K562 (cell line): ENCODE measurements at regions not wholly inside any gene's neighbourhood (a gene's known extent, or its start where the extent isn't known, plus 50 kb on each side); places are given as distances from the start of the nearest gene placed in this dataset.

Experiments used
- ATAC-seq: fragments of 200-7000 bp; cut with Tn5 transposase; 3 replicates; pipeline ENCODE4 v1.9.1; 2020; ENCODE audit warnings: moderate library complexity
- BruUV-seq: library from RNA; stranded (reverse); fragments of 400-500 nt; replicated peaks from 2 replicates; lab custom pipeline; 2021; lab: Mats Ljungman, UMichigan
- CTCF ChIA-PET: fragments of 300-600 bp; formaldehyde crosslinking; extraction: SDS; loops from one replicate; lab custom pipeline; 2021; ENCODE audit warnings: low intra/inter-chr PET ratio; lab: Yijun Ruan, JAX
- POLR2A ChIA-PET: fragments of 300-600, 350-650 bp; sonication (Branson Sonifier 250); formaldehyde crosslinking; extraction: SDS; loops from one replicate; lab custom pipeline; 2021; ENCODE audit warnings: antibody characterized with exemption, inconsistent platforms; lab: Yijun Ruan, JAX
- DNase-seq, 4 experiments: peaks; one replicate each; pipeline versions ENCODE4 v3.0.0 to v3.0.0-alpha.2; 2011 to 2018; ENCODE audit warnings: low spot score in 3 of 4, mixed read lengths in 3 of 4; ENCODE audit errors: extremely low read depth in 1 of 4
- FAIRE-seq: peaks from 2 replicates; lab custom pipeline; 2011; peaks lifted over from hg19 to GRCh38; lab: Jason Lieb, UNC
- H2AFZ ChIP-seq: 2 replicates; pipeline ENCODE4 v1.6.0; 2011; ENCODE audit warnings: low read depth, low read length, control low read depth, inconsistent platforms
- H3K27ac ChIP-seq: fragments of 200-600 bp; 3 replicates; pipeline ENCODE4 v1.8.0; 2011; ENCODE audit warnings: low read depth, mild to moderate bottlenecking, control low read depth, inconsistent platforms, low read length, moderate library complexity, mixed read lengths; ENCODE audit errors: extremely low read depth
- H3K27me3 ChIP-seq, 2 experiments: fragments of 300-600 bp in 1 of 2; 2 replicates in 1 of 2; 3 replicates in 1 of 2; pipeline versions ENCODE4 v1.6.0 to v1.8.0; 2011; ENCODE audit warnings: inconsistent platforms in 2 of 2, low read length in 2 of 2, mild to moderate bottlenecking in 1 of 2, mixed read lengths in 1 of 2, moderate library complexity in 1 of 2; ENCODE audit not compliant: control insufficient read depth in 2 of 2, insufficient read depth in 2 of 2
- H3K36me3 ChIP-seq: fragments of 300-600 bp; 3 replicates; pipeline ENCODE4 v1.8.0; 2011; ENCODE audit warnings: mild to moderate bottlenecking, low read length, inconsistent platforms; ENCODE audit not compliant: control insufficient read depth, insufficient read depth
- H3K4me1 ChIP-seq, 2 experiments: fragments of 200-600 bp in 1 of 2; replicated peaks in 1 of 2; 2 replicates in 1 of 2; 3 replicates in 1 of 2; pipeline versions ENCODE4 v1.5.1 to v1.8.0; 2011; ENCODE audit warnings: inconsistent platforms in 2 of 2, low read length in 2 of 2, mild to moderate bottlenecking in 1 of 2, mixed read lengths in 1 of 2, moderate library complexity in 1 of 2; ENCODE audit not compliant: control insufficient read depth in 2 of 2, insufficient read depth in 2 of 2
- H3K4me2 ChIP-seq: 2 replicates; pipeline ENCODE4 v1.6.1; 2011; ENCODE audit warnings: low read length, control low read depth, inconsistent platforms, mixed read lengths; ENCODE audit not compliant: insufficient read depth
- H3K4me3 ChIP-seq: fragments of 200-600 bp; sonication (generic), shearing (Covaris generic); 2 replicates; pipeline ENCODE4 v1.5.1; 2016; ENCODE audit warnings: control low read depth, inconsistent platforms
- H3K79me2 ChIP-seq: fragments of 200-600 bp; 3 replicates; pipeline ENCODE4 v1.8.0; 2011; ENCODE audit warnings: low read length, inconsistent platforms; ENCODE audit not compliant: control insufficient read depth, insufficient read depth
- H3K9ac ChIP-seq, 2 experiments: 2 replicates each; pipeline versions ENCODE4 v1.6.0 to v1.6.1; 2011; ENCODE audit warnings: low read depth in 2 of 2, low read length in 2 of 2, control low read depth in 1 of 2, inconsistent platforms in 1 of 2, mild to moderate bottlenecking in 1 of 2, mixed read lengths in 1 of 2; ENCODE audit not compliant: insufficient read depth in 1 of 2
- H3K9me1 ChIP-seq: one replicate; pipeline ENCODE4 v1.6.0; 2011; ENCODE audit warnings: inconsistent platforms, mild to moderate bottlenecking, low read length, moderate library complexity; ENCODE audit not compliant: control insufficient read depth, insufficient read depth
- H3K9me3 ChIP-seq: replicated peaks from 2 replicates; pipeline ENCODE4 v1.5.1; 2011; ENCODE audit warnings: low read depth, low read length, inconsistent platforms; ENCODE audit not compliant: control insufficient read depth, insufficient read depth
- H4K20me1 ChIP-seq: replicated peaks from 2 replicates; pipeline ENCODE4 v1.6.1; 2011; ENCODE audit warnings: low read length, inconsistent platforms, mixed read lengths; ENCODE audit not compliant: control insufficient read depth, insufficient read depth
- KDM2B ChIP-seq: fragments of 250-450 bp; sonication (Bioruptor Pico); IDR thresholded peaks from 2 replicates; pipeline ENCODE4 v1.8.0; 2021; ENCODE audit warnings: mild to moderate bottlenecking, moderate library complexity
- NFE2 ChIP-seq: IDR thresholded peaks from 2 replicates; pipeline ENCODE4 v1.6.1; 2014; ENCODE audit warnings: antibody characterized with exemption, low read depth
- WGBS: fragments of 100-300 bp; shearing (Covaris generic); methylation state at CpG from one replicate; pipeline ENCODE4 v1.1.6; 2016; ENCODE audit warnings: low coverage, mixed read lengths; ENCODE audit not compliant: insufficient coverage; ENCODE audit errors: missing lambda C conversion rate; 5-methylcytosine and 5-hydroxymethylcytosine counted together
- in situ Hi-C: fragments of 300-500 bp; cut with MboI; formaldehyde crosslinking; loops from 4 replicates; pipeline ENCODE4 v1.15.0; 2018; ENCODE audit warnings: inconsistent platforms, mixed read lengths
- intact Hi-C: fragments of 100-400 bp; cut with micrococcal nuclease; formaldehyde crosslinking; loops from 2 replicates; pipeline ENCODE4 v1.14.2; 2022
- TF ChIP-seq, protein P1 (sequence below): fragments of 450-650 bp; IDR thresholded peaks from 2 replicates; pipeline ENCODE4 v1.6.1; 2016; ENCODE audit warnings: mild to moderate bottlenecking, moderate library complexity

DNA sequence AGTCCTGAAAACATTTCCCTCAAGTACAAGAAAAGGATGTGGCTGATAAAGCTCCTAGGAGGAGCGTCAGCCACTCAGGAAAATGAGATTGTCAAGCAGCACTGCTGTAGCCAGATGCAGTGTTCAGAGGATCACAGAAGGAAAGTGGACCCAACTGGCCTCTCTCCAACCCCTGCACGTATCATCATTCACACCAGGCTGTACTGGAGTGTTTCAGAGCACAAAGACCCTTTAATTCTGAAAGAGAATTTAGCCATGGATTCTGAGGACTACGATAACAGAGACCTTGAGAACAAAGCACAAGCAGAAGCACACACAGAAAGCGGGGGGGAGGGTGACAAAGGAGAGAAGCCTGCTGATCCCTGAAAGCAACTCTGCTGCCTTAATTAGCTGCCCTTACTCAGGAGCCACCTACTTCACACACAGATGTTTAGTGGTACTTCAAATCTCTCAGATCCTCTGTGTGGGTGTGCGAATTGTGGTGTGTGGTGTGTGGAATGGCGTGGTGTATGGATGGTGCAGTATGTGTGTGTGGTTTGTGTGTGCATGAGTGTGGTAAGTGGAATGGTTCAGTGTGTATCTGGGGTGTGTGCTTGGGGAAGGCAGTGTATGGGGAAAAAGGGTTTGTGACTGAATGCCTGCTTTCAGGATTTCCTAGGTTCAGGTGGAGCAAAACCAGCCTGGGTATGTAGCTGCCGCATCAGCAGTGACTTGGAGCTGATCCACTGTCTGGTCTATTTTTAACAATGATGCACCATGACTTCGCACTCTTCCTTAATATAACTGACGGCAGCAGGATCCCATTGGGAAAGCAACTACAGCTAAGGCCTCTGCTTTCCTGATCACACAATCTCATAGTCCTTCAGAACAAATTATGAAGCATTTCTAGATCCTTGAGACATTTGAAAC, 192.5 kb downstream of the RSL24D1 start:
- no peak overlapping the region for H3K9ac ChIP-seq
- H3K4me3 ChIP-seq, result no peak overlapping the region
- no peaks in the 10 kb centered on the region for H3K9me1 ChIP-seq
- no peaks in the 10 kb centered on the region for H3K79me2 ChIP-seq
- no peak overlapping the region for H2AFZ ChIP-seq
- no peaks in the 10 kb centered on the region for H3K4me1 ChIP-seq
- ChIA-PET CTCF (no interaction called here), POLR2A (no interaction called here)
- in situ Hi-C loops (no loop called here), intact Hi-C loops (no loop called here)
- FAIRE-seq (no peak), ATAC-seq (no peak), DNase-seq (peak in 1 of 4 experiments; percentile 3)
- TF ChIP-seq KDM2B (CRISPR knock-in tag) (no peak), NFE2 (0 out of 2 replicates have a peak, but pooled peaks have one; percentile 20)
- no peak overlapping the region for H3K27ac ChIP-seq
- WGBS, result under 1% methylated on average over 9 of the region's 9 CpGs
- no TSS peak for BruUV-seq
- no peaks in the 10 kb centered on the region; the same call in 1 of the 2 replicates for H3K9me3 ChIP-seq
- no peak overlapping the region for H3K4me2 ChIP-seq
- H4K20me1 ChIP-seq, result no peaks in the 10 kb centered on the region
- no peaks in the 10 kb centered on the region for H3K27me3 ChIP-seq
- no peaks in the 10 kb centered on the region for H3K36me3 ChIP-seq

DNA sequence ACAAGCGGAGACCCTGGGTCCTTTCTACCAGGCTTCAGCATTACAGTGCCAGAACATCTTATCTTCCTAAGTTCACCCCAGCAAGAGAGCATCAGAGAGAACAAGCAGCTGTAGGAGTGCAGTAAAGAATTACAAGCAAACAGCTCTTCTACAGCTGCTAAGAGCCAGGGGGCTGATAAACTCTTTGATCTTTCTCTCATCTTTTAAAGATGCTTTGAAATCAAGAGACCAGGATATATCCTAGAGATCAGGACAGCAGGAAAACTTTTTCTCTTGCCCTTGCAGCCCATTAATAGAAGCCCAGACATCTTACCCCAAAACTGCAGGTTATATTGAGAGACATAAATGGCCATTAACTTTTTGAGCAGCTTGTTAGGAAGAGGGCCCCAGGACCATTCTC, 198.1 kb downstream of the RSL24D1 start:
- DNase-seq (no peak), ATAC-seq (no peak), FAIRE-seq (no peak)
- Histone ChIP-seq H3K9me3 (no peaks in the 10 kb centered on the region), H3K4me2 (no peak overlapping the region), H4K20me1 (no peaks in the 10 kb centered on the region), H3K9me1 (no peaks in the 10 kb centered on the region), H3K27me3 (no peaks in the 10 kb centered on the region), H2AFZ (no peak overlapping the region), H3K9ac (no peak overlapping the region), H3K27ac (no peak overlapping the region), H3K36me3 (no peaks in the 10 kb centered on the region), H3K79me2 (no peaks in the 10 kb centered on the region), H3K4me1 (no peaks in the 10 kb centered on the region), H3K4me3 (no peak overlapping the region)
- in situ Hi-C loops, result no loop called here
- BruUV-seq, result no TSS peak
- intact Hi-C loops, result no loop called here
- ChIA-PET CTCF (no interaction called here), POLR2A (no interaction called here)
- 7% methylated on average over 1 of the region's 1 CpG for WGBS
- TF ChIP-seq, protein P1, sequence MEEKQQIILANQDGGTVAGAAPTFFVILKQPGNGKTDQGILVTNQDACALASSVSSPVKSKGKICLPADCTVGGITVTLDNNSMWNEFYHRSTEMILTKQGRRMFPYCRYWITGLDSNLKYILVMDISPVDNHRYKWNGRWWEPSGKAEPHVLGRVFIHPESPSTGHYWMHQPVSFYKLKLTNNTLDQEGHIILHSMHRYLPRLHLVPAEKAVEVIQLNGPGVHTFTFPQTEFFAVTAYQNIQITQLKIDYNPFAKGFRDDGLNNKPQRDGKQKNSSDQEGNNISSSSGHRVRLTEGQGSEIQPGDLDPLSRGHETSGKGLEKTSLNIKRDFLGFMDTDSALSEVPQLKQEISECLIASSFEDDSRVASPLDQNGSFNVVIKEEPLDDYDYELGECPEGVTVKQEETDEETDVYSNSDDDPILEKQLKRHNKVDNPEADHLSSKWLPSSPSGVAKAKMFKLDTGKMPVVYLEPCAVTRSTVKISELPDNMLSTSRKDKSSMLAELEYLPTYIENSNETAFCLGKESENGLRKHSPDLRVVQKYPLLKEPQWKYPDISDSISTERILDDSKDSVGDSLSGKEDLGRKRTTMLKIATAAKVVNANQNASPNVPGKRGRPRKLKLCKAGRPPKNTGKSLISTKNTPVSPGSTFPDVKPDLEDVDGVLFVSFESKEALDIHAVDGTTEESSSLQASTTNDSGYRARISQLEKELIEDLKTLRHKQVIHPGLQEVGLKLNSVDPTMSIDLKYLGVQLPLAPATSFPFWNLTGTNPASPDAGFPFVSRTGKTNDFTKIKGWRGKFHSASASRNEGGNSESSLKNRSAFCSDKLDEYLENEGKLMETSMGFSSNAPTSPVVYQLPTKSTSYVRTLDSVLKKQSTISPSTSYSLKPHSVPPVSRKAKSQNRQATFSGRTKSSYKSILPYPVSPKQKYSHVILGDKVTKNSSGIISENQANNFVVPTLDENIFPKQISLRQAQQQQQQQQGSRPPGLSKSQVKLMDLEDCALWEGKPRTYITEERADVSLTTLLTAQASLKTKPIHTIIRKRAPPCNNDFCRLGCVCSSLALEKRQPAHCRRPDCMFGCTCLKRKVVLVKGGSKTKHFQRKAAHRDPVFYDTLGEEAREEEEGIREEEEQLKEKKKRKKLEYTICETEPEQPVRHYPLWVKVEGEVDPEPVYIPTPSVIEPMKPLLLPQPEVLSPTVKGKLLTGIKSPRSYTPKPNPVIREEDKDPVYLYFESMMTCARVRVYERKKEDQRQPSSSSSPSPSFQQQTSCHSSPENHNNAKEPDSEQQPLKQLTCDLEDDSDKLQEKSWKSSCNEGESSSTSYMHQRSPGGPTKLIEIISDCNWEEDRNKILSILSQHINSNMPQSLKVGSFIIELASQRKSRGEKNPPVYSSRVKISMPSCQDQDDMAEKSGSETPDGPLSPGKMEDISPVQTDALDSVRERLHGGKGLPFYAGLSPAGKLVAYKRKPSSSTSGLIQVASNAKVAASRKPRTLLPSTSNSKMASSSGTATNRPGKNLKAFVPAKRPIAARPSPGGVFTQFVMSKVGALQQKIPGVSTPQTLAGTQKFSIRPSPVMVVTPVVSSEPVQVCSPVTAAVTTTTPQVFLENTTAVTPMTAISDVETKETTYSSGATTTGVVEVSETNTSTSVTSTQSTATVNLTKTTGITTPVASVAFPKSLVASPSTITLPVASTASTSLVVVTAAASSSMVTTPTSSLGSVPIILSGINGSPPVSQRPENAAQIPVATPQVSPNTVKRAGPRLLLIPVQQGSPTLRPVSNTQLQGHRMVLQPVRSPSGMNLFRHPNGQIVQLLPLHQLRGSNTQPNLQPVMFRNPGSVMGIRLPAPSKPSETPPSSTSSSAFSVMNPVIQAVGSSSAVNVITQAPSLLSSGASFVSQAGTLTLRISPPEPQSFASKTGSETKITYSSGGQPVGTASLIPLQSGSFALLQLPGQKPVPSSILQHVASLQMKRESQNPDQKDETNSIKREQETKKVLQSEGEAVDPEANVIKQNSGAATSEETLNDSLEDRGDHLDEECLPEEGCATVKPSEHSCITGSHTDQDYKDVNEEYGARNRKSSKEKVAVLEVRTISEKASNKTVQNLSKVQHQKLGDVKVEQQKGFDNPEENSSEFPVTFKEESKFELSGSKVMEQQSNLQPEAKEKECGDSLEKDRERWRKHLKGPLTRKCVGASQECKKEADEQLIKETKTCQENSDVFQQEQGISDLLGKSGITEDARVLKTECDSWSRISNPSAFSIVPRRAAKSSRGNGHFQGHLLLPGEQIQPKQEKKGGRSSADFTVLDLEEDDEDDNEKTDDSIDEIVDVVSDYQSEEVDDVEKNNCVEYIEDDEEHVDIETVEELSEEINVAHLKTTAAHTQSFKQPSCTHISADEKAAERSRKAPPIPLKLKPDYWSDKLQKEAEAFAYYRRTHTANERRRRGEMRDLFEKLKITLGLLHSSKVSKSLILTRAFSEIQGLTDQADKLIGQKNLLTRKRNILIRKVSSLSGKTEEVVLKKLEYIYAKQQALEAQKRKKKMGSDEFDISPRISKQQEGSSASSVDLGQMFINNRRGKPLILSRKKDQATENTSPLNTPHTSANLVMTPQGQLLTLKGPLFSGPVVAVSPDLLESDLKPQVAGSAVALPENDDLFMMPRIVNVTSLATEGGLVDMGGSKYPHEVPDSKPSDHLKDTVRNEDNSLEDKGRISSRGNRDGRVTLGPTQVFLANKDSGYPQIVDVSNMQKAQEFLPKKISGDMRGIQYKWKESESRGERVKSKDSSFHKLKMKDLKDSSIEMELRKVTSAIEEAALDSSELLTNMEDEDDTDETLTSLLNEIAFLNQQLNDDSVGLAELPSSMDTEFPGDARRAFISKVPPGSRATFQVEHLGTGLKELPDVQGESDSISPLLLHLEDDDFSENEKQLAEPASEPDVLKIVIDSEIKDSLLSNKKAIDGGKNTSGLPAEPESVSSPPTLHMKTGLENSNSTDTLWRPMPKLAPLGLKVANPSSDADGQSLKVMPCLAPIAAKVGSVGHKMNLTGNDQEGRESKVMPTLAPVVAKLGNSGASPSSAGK, result no peak
